ENCODE measurements at regions not wholly inside any gene's neighbourhood (a gene's known extent, or its start where the extent isn't known, plus 50 kb on each side); places are given as distances from the start of the nearest gene placed in this dataset.

DNA sequence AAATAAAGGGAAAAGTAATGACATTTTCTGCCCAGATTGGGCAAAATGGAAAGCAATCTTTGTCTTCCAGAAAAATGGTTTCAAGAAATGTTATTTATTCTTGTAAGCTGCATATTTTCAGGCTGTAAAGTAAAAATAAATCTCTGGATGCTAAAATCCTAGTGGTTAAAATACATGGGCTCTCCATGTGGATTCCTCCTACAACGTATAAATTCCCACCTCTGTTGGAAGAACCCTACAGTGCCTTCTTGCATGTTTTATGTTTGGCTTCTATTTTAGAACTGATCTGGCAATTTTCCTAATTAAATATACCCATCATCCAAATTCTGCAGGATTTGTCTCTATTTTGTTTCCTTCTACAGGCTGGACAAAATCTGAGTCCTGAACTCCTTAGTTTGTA lies 528.9 kb downstream of the COL12A1 start (continued):
- TF ChIP-seq HHEX (CRISPR knock-in tag; IDR thresholded peaks at IDR 0.05) (no peak), CHD4 (IDR thresholded peaks at IDR 0.05; ENCODE audit: borderline replicate concordance, low read length) (no peak)

DNA sequence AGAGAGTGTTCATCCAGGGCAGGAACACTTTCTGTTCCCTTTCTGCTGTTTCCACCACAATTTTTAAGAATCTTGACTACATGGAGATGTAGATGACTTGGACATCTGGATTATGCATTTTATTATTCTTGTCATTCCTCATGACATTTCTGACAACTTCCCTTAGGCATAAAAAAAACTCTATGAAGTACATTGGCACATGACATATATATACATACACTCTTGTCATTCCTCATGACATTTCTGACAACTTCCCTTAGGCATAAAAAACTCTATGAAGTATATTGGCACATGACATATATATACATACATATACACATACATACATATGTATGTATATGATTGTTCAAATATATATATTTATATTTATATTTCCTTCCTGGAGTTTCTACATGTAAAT lies 531.5 kb downstream of the COL12A1 start:
- no peak overlapping the region for H3K27ac ChIP-seq (ENCODE audit: extremely low read length, insufficient read depth, low read length)
- ChIA-PET CTCF (ENCODE audit: low intra/inter-chr PET ratio, low total read pairs) (no interaction called here), POLR2A (no interaction called here)
- FAIRE-seq, result no peak
- no peak for ATAC-seq
- H3K9ac ChIP-seq (ENCODE audit: insufficient read depth, low read depth, low read length), result no peak overlapping the region
- intact Hi-C loops (cut with micrococcal nuclease; ENCODE audit: unreplicated experiment) (no loop called here), in situ Hi-C loops (cut with HindIII; ENCODE audit: extremely low pct_ligation_motif_present, low pct_unique_long_range_greater_than_20kb) (no loop called here)
- DNase-seq (ENCODE audit: low spot score), result no peak
- H4K20me1 ChIP-seq (ENCODE audit: insufficient read depth, low read length), result no peaks in the 10 kb centered on the region
- H3K9me3 ChIP-seq (ENCODE audit: low read length), result no peaks in the 10 kb centered on the region
- H3K36me3 ChIP-seq (replicated peaks in 1 of 2; ENCODE audit: control insufficient read depth in 1 of 2, insufficient read depth in 2 of 2, low read length in 2 of 2), result no peaks in the 10 kb centered on the region
- no peaks in the 10 kb centered on the region for H3K79me2 ChIP-seq (ENCODE audit: insufficient read depth, low read length)
- no TSS peak for BruUV-seq (replicated peaks)
- H3K27me3 ChIP-seq (ENCODE audit: control insufficient read depth in 1 of 2, insufficient read depth in 2 of 2, low read length in 2 of 2), result no peaks in the 10 kb centered on the region
- no peak overlapping the region for H3K4me2 ChIP-seq (ENCODE audit: low read depth, low read length)
- no peak overlapping the region for H3K4me3 ChIP-seq (replicated peaks in 1 of 3; ENCODE audit: insufficient read depth in 1 of 3, low read depth in 2 of 3, low read length in 3 of 3)
- H3K4me1 ChIP-seq (ENCODE audit: insufficient read depth, low read length), result no peaks in the 10 kb centered on the region
- TF ChIP-seq TAF15 (IDR thresholded peaks at IDR 0.05; ENCODE audit: low read depth, low read length, poor library complexity, severe bottlenecking) (no peak), ZNF713 (CRISPR knock-in tag; IDR thresholded peaks at IDR 0.05) (no peak), NCOR1 (IDR thresholded peaks at IDR 0.05; ENCODE audit: borderline replicate concordance, low read length) (no peak), ZNF616 (CRISPR knock-in tag; IDR thresholded peaks at IDR 0.05; ENCODE audit: low read depth) (no peak), HMG20A (CRISPR knock-in tag; IDR thresholded peaks at IDR 0.05; ENCODE audit: borderline replicate concordance) (no peak), MED13 (CRISPR knock-in tag; IDR thresholded peaks at IDR 0.05) (no peak), NKX3-1 (CRISPR knock-in tag; IDR thresholded peaks at IDR 0.05) (no peak), SMARCE1 (IDR thresholded peaks at IDR 0.05; ENCODE audit: borderline replicate concordance) (no peak), BRD4 (CRISPR knock-in tag; IDR thresholded peaks at IDR 0.05) (no peak), ARNTL (CRISPR knock-in tag; IDR thresholded peaks at IDR 0.05) (no peak), TBP (CRISPR knock-in tag; IDR thresholded peaks at IDR 0.05) (no peak), ISX (CRISPR knock-in tag; conservative IDR thresholded peaks at IDR 0.05) (no peak), ZNF12 (CRISPR knock-in tag; IDR thresholded peaks at IDR 0.05) (no peak), RXRA (CRISPR knock-in tag; IDR thresholded peaks at IDR 0.05) (no peak), ZNF598 (CRISPR knock-in tag; IDR thresholded peaks at IDR 0.05; ENCODE audit: borderline replicate concordance) (no peak)
- TF ChIP-seq, protein P1, sequence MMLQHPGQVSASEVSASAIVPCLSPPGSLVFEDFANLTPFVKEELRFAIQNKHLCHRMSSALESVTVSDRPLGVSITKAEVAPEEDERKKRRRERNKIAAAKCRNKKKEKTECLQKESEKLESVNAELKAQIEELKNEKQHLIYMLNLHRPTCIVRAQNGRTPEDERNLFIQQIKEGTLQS (CRISPR knock-in tag; IDR thresholded peaks at IDR 0.05), result no peak
- TF ChIP-seq, protein P2, sequence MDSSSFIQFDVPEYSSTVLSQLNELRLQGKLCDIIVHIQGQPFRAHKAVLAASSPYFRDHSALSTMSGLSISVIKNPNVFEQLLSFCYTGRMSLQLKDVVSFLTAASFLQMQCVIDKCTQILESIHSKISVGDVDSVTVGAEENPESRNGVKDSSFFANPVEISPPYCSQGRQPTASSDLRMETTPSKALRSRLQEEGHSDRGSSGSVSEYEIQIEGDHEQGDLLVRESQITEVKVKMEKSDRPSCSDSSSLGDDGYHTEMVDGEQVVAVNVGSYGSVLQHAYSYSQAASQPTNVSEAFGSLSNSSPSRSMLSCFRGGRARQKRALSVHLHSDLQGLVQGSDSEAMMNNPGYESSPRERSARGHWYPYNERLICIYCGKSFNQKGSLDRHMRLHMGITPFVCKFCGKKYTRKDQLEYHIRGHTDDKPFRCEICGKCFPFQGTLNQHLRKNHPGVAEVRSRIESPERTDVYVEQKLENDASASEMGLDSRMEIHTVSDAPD (CRISPR knock-in tag; IDR thresholded peaks at IDR 0.05), result no peak
- TF ChIP-seq, protein P3, sequence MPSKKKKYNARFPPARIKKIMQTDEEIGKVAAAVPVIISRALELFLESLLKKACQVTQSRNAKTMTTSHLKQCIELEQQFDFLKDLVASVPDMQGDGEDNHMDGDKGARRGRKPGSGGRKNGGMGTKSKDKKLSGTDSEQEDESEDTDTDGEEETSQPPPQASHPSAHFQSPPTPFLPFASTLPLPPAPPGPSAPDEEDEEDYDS (CRISPR knock-in tag; IDR thresholded peaks at IDR 0.05), result no peak
- H2AFZ ChIP-seq (ENCODE audit: low read length), result no peak overlapping the region

All from HepG2 (cell line).